HCT116 (cell line): ENCODE measurements at regions not wholly inside any gene's neighbourhood (a gene's known extent, or its start where the extent isn't known, plus 50 kb on each side); places are given as distances from the start of the nearest gene placed in this dataset.

Source experiments
- ATAC-seq: fragments of 200-7000 bp; cut with Tn5 transposase; 2 replicates; pipeline ENCODE4 v1.9.1; 2020; ENCODE audit warnings: mild to moderate bottlenecking, moderate library complexity
- BruUV-seq: library from RNA; stranded (reverse); fragments of 400-500 nt; replicated peaks from 2 replicates; lab custom pipeline; 2021; lab: Mats Ljungman, UMichigan
- CTCF ChIA-PET: fragments of 300-600 bp; sonication (Branson Sonifier 250); formaldehyde crosslinking; loops from one replicate; lab custom pipeline; 2021; ENCODE audit warnings: antibody characterized with exemption; lab: Charles Lee
- POLR2A ChIA-PET: fragments of 300-600, 350-600 bp; sonication (Branson Sonifier 250); formaldehyde crosslinking; loops from one replicate; lab custom pipeline; 2021; ENCODE audit warnings: antibody characterized with exemption; lab: Charles Lee
- RAD21 ChIA-PET, 2 experiments: fragments of 300-600 bp; sonication (Branson Sonifier 250); formaldehyde crosslinking; loops; one replicate each; lab custom pipeline; 2023; ENCODE audit warnings: low total read pairs in 2 of 2; ENCODE audit not compliant: uncharacterized antibody in 2 of 2, unreplicated experiment in 2 of 2, low non-redundant PET in 1 of 2; lab: Charles Lee
- DNase-seq: peaks from one replicate; pipeline ENCODE4 v3.0.0-alpha.2; 2010; ENCODE audit warnings: low read depth, low spot score
- H2AFZ ChIP-seq: fragments of 200-600 bp; shearing (Covaris generic), sonication (generic); 2 replicates; pipeline ENCODE4 v1.6.1; 2017; ENCODE audit warnings: low read depth, mixed run types, mixed read lengths, antibody characterized with exemption, low read length; ENCODE audit not compliant: poor library complexity, severe bottlenecking
- H3K27ac ChIP-seq: 2 replicates; pipeline ENCODE4 v1.5.1; 2012; ENCODE audit warnings: low read depth, low read length
- H3K27me3 ChIP-seq: fragments of 200-600 bp; sonication (generic); 2 replicates; pipeline ENCODE4 v1.6.1; 2016; ENCODE audit warnings: mixed run types, low read length, mixed read lengths; ENCODE audit not compliant: insufficient read depth
- H3K36me3 ChIP-seq, 2 experiments: fragments of 200-500 bp in 1 of 2; fragments of 200-600 bp in 1 of 2; sonication (Bioruptor generic) in 1 of 2; sonication (generic) in 1 of 2; 2 replicates each; pipeline versions ENCODE4 v1.5.1 to v1.6.1; 2014 to 2016; ENCODE audit warnings: low read length in 2 of 2, inconsistent platforms in 1 of 2, mixed read lengths in 1 of 2, mixed run types in 1 of 2; ENCODE audit not compliant: insufficient read depth in 2 of 2, control insufficient read depth in 1 of 2
- H3K4me1 ChIP-seq, 2 experiments: fragments of 200-600 bp in 1 of 2; sonication (generic) in 1 of 2; 2 replicates each; pipeline versions ENCODE4 v1.5.1 to v1.6.1; 2012 to 2017; ENCODE audit warnings: low read length in 2 of 2, inconsistent platforms in 1 of 2, mild to moderate bottlenecking in 1 of 2, mixed read lengths in 1 of 2, mixed run types in 1 of 2, moderate library complexity in 1 of 2; ENCODE audit not compliant: insufficient read depth in 2 of 2, control insufficient read depth in 1 of 2
- H3K4me2 ChIP-seq: fragments of 200-600 bp; sonication (generic); 2 replicates; pipeline ENCODE4 v1.6.1; 2017; ENCODE audit warnings: mixed run types, low read length, mixed read lengths
- H3K4me3 ChIP-seq, 2 experiments: fragments of 200-600 bp in 1 of 2; sonication (generic) in 1 of 2; replicated peaks in 1 of 2; 2 replicates each; pipeline ENCODE4 v1.5.1; 2011 to 2016; ENCODE audit warnings: low read length in 2 of 2, control low read depth in 1 of 2, low read depth in 1 of 2, mild to moderate bottlenecking in 1 of 2, mixed read lengths in 1 of 2, mixed run types in 1 of 2
- H3K79me2 ChIP-seq: fragments of 200-600 bp; sonication (generic); 2 replicates; pipeline ENCODE4 v1.6.1; 2017; ENCODE audit warnings: mild to moderate bottlenecking, mixed run types, low read length, moderate library complexity, mixed read lengths; ENCODE audit not compliant: insufficient read depth
- H3K9ac ChIP-seq: fragments of 200-600 bp; sonication (generic); 2 replicates; pipeline ENCODE4 v1.6.1; 2016; ENCODE audit warnings: low read length, mixed read lengths
- H3K9me2 ChIP-seq: fragments of 200-600 bp; sonication (generic), shearing (Covaris generic); 2 replicates; pipeline ENCODE4 v1.6.1; 2017; ENCODE audit warnings: mixed run types, mild to moderate bottlenecking, moderate library complexity; ENCODE audit not compliant: insufficient read depth
- H3K9me3 ChIP-seq, 2 experiments: fragments of 200-500 bp in 1 of 2; fragments of 200-600 bp in 1 of 2; sonication (Bioruptor generic) in 1 of 2; sonication (generic) in 1 of 2; 2 replicates each; pipeline ENCODE4 v1.6.1; 2014 to 2017; ENCODE audit warnings: low read length in 2 of 2, mixed read lengths in 2 of 2, inconsistent platforms in 1 of 2, low read depth in 1 of 2, mild to moderate bottlenecking in 1 of 2, mixed run types in 1 of 2, moderate library complexity in 1 of 2; ENCODE audit not compliant: control insufficient read depth in 1 of 2, insufficient read depth in 1 of 2
- H4K20me1 ChIP-seq: fragments of 200-600 bp; sonication (generic), shearing (Covaris generic); 2 replicates; pipeline ENCODE4 v1.6.1; 2017; ENCODE audit warnings: mixed run types, mild to moderate bottlenecking, moderate library complexity; ENCODE audit not compliant: insufficient read depth
- CBX3 ChIP-seq: IDR thresholded peaks from 2 replicates; pipeline ENCODE4 v1.6.1; 2012; ENCODE audit warnings: low read depth
- CEBPB ChIP-seq: IDR thresholded peaks from 2 replicates; pipeline ENCODE4 v1.6.1; 2012; ENCODE audit warnings: low read depth
- EGR1 ChIP-seq: IDR thresholded peaks from 2 replicates; pipeline ENCODE4 v1.6.1; 2012; ENCODE audit warnings: low read depth
- EZH2 ChIP-seq: fragments of 200-600 bp; sonication (generic); IDR thresholded peaks from 2 replicates; pipeline ENCODE4 v1.6.1; 2017; ENCODE audit warnings: antibody characterized with exemption, mixed run types
- EZH2phosphoT487 ChIP-seq: fragments of 200-600 bp; IDR thresholded peaks from 2 replicates; pipeline ENCODE4 v1.6.1; 2018; ENCODE audit warnings: antibody characterized with exemption, borderline replicate concordance
- FOSL1 ChIP-seq: IDR thresholded peaks from 2 replicates; pipeline ENCODE4 v1.6.1; 2012; ENCODE audit warnings: low read depth
- JUND ChIP-seq: IDR thresholded peaks from 2 replicates; pipeline ENCODE4 v1.6.1; 2012
- POLR2A ChIP-seq: IDR thresholded peaks from 2 replicates; pipeline ENCODE4 v1.7.0; 2011; ENCODE audit warnings: borderline replicate concordance; ENCODE audit not compliant: insufficient read depth, insufficient read length; ENCODE audit errors: extremely low read depth
- POLR2AphosphoS5 ChIP-seq: IDR thresholded peaks from 2 replicates; pipeline ENCODE4 v1.6.1; 2011; ENCODE audit warnings: mild to moderate bottlenecking, low read depth, low read length, moderate library complexity
- RAD21 ChIP-seq: IDR thresholded peaks from 2 replicates; pipeline ENCODE4 v1.6.1; 2012; ENCODE audit warnings: low read depth, mild to moderate bottlenecking
- SIN3A ChIP-seq: IDR thresholded peaks from 2 replicates; pipeline ENCODE4 v1.6.1; 2012; ENCODE audit warnings: low read depth
- TCF7L2 ChIP-seq: IDR thresholded peaks from 2 replicates; pipeline ENCODE4 v1.7.0; 2011; ENCODE audit warnings: borderline replicate concordance, inconsistent platforms; ENCODE audit not compliant: insufficient read depth, insufficient read length; ENCODE audit errors: extremely low read depth
- YY1 ChIP-seq: IDR thresholded peaks from 2 replicates; pipeline ENCODE4 v1.6.1; 2011; ENCODE audit warnings: low read length, low read depth, moderate library complexity, mild to moderate bottlenecking; ENCODE audit not compliant: insufficient replicate concordance; ENCODE audit errors: extremely low read depth
- ZFX ChIP-seq: fragments of 450-650 bp; IDR thresholded peaks from 2 replicates; pipeline ENCODE4 v1.6.1; 2017
- ZNF274 ChIP-seq: fragments of 200-500 bp; sonication (Bioruptor generic); IDR thresholded peaks from 2 replicates; pipeline ENCODE4 v1.6.1; 2014; ENCODE audit warnings: mild to moderate bottlenecking, low read depth, low read length, inconsistent platforms
- intact Hi-C: fragments of 100-400 bp; cut with micrococcal nuclease; formaldehyde crosslinking; loops from 2 replicates; pipeline ENCODE4 v1.10.0; 2022
- TF ChIP-seq, protein P1 (sequence below), 3 experiments: fragments of 200-600 bp in 1 of 3; sonication (generic) in 1 of 3; IDR thresholded peaks in 2 of 3; conservative IDR thresholded peaks in 1 of 3; 2 replicates each; pipeline ENCODE4 v1.5.1; 2012 to 2017; ENCODE audit warnings: low read depth in 2 of 3, low read length in 2 of 3, antibody characterized with exemption in 1 of 3, borderline replicate concordance in 1 of 3, control low read depth in 1 of 3, mild to moderate bottlenecking in 1 of 3, mixed read lengths in 1 of 3, mixed run types in 1 of 3, moderate library complexity in 1 of 3; ENCODE audit not compliant: insufficient read depth in 1 of 3
- TF ChIP-seq, protein P2 (sequence below): IDR thresholded peaks from 2 replicates; pipeline ENCODE4 v1.6.1; 2012
- TF ChIP-seq, protein P3 (sequence below): IDR thresholded peaks from 2 replicates; pipeline ENCODE4 v1.6.1; 2012
- TF ChIP-seq, protein P4 (sequence below): IDR thresholded peaks from 2 replicates; pipeline ENCODE4 v1.6.1; 2012; ENCODE audit warnings: low read depth
- TF ChIP-seq, protein P5 (sequence below): IDR thresholded peaks from 2 replicates; pipeline ENCODE4 v1.6.1; 2011; ENCODE audit warnings: mild to moderate bottlenecking, low read length, moderate library complexity; ENCODE audit not compliant: insufficient replicate concordance; ENCODE audit errors: extremely low read depth

DNA sequence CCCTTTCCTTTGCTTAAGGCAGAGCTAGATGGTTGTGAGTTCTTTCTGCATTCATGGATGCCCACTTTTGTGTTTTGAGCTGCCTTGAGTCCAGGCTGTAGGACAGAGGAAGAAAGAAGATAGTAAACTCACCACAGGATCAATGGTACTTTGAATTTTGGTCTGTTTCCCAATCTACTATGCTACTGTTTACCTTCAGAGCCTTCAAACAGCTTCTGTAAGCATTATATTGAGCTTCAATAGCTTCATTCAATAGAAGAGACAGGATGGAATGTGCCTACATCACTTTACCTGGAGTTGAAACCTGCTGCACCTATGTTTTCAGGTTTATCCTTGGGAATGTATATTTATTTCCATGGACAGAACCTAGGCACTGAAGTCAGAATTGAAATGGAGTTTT is 397.9 kb upstream of the DYNLRB2 start:
- intact Hi-C loops: no loop called here
- Histone ChIP-seq H2AFZ (no peak overlapping the region), H3K9ac (no peak overlapping the region), H3K4me1 (no peaks in the 10 kb centered on the region), H3K9me3 (peaks cover 24 to 27% of the 10 kb centered on the region in 2 experiments; a peak in 2 of 4 replicates), H3K4me3 (no peak overlapping the region), H3K9me2 (no peaks in the 10 kb centered on the region), H4K20me1 (no peaks in the 10 kb centered on the region), H3K36me3 (no peaks in the 10 kb centered on the region), H3K79me2 (no peaks in the 10 kb centered on the region), H3K4me2 (no peak overlapping the region), H3K27me3 (no peaks in the 10 kb centered on the region), H3K27ac (no peak overlapping the region)
- CTCF ChIA-PET: no interaction called here
- TF ChIP-seq EZH2phosphoT487: no peak
- no peak for TF ChIP-seq POLR2AphosphoS5
- TF ChIP-seq, protein P1, sequence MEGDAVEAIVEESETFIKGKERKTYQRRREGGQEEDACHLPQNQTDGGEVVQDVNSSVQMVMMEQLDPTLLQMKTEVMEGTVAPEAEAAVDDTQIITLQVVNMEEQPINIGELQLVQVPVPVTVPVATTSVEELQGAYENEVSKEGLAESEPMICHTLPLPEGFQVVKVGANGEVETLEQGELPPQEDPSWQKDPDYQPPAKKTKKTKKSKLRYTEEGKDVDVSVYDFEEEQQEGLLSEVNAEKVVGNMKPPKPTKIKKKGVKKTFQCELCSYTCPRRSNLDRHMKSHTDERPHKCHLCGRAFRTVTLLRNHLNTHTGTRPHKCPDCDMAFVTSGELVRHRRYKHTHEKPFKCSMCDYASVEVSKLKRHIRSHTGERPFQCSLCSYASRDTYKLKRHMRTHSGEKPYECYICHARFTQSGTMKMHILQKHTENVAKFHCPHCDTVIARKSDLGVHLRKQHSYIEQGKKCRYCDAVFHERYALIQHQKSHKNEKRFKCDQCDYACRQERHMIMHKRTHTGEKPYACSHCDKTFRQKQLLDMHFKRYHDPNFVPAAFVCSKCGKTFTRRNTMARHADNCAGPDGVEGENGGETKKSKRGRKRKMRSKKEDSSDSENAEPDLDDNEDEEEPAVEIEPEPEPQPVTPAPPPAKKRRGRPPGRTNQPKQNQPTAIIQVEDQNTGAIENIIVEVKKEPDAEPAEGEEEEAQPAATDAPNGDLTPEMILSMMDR (IDR thresholded peaks at IDR 0.05 in 2 of 3, conservative IDR thresholded peaks at IDR 0.05 in 1 of 3; ENCODE audit: borderline replicate concordance in 1 of 3, insufficient read depth in 1 of 3, low read depth in 2 of 3, low read length in 2 of 3): no peak
- no peak for TF ChIP-seq CEBPB
- TF ChIP-seq, protein P2, sequence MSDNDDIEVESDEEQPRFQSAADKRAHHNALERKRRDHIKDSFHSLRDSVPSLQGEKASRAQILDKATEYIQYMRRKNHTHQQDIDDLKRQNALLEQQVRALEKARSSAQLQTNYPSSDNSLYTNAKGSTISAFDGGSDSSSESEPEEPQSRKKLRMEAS: no peak
- no peak for TF ChIP-seq ZFX
- TF ChIP-seq, protein P3, sequence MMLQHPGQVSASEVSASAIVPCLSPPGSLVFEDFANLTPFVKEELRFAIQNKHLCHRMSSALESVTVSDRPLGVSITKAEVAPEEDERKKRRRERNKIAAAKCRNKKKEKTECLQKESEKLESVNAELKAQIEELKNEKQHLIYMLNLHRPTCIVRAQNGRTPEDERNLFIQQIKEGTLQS: no peak
- TF ChIP-seq, protein P4, sequence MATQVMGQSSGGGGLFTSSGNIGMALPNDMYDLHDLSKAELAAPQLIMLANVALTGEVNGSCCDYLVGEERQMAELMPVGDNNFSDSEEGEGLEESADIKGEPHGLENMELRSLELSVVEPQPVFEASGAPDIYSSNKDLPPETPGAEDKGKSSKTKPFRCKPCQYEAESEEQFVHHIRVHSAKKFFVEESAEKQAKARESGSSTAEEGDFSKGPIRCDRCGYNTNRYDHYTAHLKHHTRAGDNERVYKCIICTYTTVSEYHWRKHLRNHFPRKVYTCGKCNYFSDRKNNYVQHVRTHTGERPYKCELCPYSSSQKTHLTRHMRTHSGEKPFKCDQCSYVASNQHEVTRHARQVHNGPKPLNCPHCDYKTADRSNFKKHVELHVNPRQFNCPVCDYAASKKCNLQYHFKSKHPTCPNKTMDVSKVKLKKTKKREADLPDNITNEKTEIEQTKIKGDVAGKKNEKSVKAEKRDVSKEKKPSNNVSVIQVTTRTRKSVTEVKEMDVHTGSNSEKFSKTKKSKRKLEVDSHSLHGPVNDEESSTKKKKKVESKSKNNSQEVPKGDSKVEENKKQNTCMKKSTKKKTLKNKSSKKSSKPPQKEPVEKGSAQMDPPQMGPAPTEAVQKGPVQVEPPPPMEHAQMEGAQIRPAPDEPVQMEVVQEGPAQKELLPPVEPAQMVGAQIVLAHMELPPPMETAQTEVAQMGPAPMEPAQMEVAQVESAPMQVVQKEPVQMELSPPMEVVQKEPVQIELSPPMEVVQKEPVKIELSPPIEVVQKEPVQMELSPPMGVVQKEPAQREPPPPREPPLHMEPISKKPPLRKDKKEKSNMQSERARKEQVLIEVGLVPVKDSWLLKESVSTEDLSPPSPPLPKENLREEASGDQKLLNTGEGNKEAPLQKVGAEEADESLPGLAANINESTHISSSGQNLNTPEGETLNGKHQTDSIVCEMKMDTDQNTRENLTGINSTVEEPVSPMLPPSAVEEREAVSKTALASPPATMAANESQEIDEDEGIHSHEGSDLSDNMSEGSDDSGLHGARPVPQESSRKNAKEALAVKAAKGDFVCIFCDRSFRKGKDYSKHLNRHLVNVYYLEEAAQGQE: no peak
- no peak for TF ChIP-seq ZNF274
- no peak for TF ChIP-seq EZH2
- no peak for TF ChIP-seq CBX3
- TF ChIP-seq SIN3A: no peak
- no peak for TF ChIP-seq YY1
- no peak for TF ChIP-seq JUND
- TF ChIP-seq FOSL1: no peak
- TF ChIP-seq TCF7L2: no peak
- no peak for TF ChIP-seq EGR1
- TF ChIP-seq, protein P5, sequence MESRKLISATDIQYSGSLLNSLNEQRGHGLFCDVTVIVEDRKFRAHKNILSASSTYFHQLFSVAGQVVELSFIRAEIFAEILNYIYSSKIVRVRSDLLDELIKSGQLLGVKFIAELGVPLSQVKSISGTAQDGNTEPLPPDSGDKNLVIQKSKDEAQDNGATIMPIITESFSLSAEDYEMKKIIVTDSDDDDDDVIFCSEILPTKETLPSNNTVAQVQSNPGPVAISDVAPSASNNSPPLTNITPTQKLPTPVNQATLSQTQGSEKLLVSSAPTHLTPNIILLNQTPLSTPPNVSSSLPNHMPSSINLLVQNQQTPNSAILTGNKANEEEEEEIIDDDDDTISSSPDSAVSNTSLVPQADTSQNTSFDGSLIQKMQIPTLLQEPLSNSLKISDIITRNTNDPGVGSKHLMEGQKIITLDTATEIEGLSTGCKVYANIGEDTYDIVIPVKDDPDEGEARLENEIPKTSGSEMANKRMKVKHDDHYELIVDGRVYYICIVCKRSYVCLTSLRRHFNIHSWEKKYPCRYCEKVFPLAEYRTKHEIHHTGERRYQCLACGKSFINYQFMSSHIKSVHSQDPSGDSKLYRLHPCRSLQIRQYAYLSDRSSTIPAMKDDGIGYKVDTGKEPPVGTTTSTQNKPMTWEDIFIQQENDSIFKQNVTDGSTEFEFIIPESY: no peak
- TF ChIP-seq POLR2A: no peak
- no peak for TF ChIP-seq RAD21
- POLR2A ChIA-PET: no interaction called here
- BruUV-seq: no TSS peak
- RAD21 ChIA-PET: no interaction called here
- ATAC-seq (no peak), DNase-seq (no peak)
